ENCODE measurements at regions not wholly inside any gene's neighbourhood (a gene's known extent, or its start where the extent isn't known, plus 50 kb on each side); places are given as distances from the start of the nearest gene placed in this dataset.

DNA sequence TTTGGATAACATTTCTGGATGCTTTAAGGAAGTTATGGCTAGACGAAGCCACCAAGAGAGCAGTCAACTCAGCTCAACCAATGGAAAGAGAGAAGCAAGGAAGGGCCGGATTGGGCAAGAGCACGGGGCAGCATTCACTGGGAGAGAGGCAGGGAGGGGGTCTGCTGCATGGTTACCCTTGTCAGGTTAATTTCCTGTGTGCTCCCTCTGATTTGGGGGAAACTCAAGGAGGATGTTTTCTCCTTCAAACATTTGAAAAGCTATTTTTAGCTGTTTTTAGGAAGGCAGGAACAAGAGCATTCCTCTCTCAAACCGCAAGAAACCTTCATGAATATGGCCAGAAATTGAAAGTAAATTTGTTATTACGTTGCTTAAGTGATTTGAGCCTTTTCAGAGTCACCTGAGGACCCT is 118.5 kb upstream of the ZFHX3 start:
- TF ChIP-seq, protein P1, sequence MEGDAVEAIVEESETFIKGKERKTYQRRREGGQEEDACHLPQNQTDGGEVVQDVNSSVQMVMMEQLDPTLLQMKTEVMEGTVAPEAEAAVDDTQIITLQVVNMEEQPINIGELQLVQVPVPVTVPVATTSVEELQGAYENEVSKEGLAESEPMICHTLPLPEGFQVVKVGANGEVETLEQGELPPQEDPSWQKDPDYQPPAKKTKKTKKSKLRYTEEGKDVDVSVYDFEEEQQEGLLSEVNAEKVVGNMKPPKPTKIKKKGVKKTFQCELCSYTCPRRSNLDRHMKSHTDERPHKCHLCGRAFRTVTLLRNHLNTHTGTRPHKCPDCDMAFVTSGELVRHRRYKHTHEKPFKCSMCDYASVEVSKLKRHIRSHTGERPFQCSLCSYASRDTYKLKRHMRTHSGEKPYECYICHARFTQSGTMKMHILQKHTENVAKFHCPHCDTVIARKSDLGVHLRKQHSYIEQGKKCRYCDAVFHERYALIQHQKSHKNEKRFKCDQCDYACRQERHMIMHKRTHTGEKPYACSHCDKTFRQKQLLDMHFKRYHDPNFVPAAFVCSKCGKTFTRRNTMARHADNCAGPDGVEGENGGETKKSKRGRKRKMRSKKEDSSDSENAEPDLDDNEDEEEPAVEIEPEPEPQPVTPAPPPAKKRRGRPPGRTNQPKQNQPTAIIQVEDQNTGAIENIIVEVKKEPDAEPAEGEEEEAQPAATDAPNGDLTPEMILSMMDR (IDR thresholded peaks at IDR 0.05; ENCODE audit: poor library complexity, severe bottlenecking), result no peak
- no peaks in the 10 kb centered on the region for H3K27me3 ChIP-seq (ENCODE audit: insufficient read depth, poor library complexity, severe bottlenecking)
- DNase-seq (ENCODE audit: low spot score) (no peak), ATAC-seq (ENCODE audit: low read depth) (no peak)
- no peak overlapping the region for H3K27ac ChIP-seq (ENCODE audit: poor library complexity, severe bottlenecking)
- H3K4me3 ChIP-seq (ENCODE audit: severe bottlenecking), result no peak overlapping the region
- H3K4me1 ChIP-seq (ENCODE audit: insufficient read depth, poor library complexity, severe bottlenecking), result no peaks in the 10 kb centered on the region
- H3K36me3 ChIP-seq (ENCODE audit: low read depth), result no peaks in the 10 kb centered on the region
- no peaks in the 10 kb centered on the region for H3K9me3 ChIP-seq (ENCODE audit: severe bottlenecking)

DNA sequence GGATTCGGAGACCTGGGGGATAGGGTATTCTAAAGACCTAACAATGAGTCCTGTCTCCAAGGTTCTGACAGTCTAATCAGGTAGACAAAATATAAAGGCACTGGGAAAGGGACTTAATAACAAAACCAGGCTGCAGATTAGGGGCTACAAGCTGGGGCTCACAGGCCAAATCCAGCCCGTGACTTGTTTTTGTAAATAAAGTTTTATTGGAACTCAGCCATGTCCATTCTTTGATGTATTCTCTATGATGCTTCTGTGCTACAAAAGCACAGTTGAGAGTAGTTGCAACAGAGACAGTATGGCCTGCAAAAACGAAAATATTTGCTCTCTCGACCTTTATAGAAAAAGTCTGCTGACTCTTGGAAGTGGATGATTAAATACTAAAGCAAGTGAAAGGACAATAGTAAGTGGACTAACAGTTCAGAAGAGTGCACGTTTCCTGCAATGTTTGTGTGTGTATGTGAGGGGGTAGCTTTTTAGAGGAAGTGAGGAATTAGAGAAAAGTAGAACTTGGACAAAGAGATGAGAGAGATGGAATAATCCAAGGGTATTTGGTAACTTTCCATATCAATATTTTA is 115.4 kb upstream of the ZFHX3 start:
- Histone ChIP-seq H3K4me3 (ENCODE audit: severe bottlenecking) (no peak overlapping the region), H3K27ac (ENCODE audit: poor library complexity, severe bottlenecking) (no peak overlapping the region), H3K9me3 (ENCODE audit: severe bottlenecking) (no peaks in the 10 kb centered on the region), H3K36me3 (ENCODE audit: low read depth) (no peaks in the 10 kb centered on the region), H3K4me1 (ENCODE audit: insufficient read depth, poor library complexity, severe bottlenecking) (no peaks in the 10 kb centered on the region), H3K27me3 (ENCODE audit: insufficient read depth, poor library complexity, severe bottlenecking) (no peaks in the 10 kb centered on the region)
- TF ChIP-seq, protein P1 (IDR thresholded peaks at IDR 0.05; ENCODE audit: poor library complexity, severe bottlenecking), result no peak
- DNase-seq (ENCODE audit: low spot score) (no peak), ATAC-seq (ENCODE audit: low read depth) (no peak)

DNA sequence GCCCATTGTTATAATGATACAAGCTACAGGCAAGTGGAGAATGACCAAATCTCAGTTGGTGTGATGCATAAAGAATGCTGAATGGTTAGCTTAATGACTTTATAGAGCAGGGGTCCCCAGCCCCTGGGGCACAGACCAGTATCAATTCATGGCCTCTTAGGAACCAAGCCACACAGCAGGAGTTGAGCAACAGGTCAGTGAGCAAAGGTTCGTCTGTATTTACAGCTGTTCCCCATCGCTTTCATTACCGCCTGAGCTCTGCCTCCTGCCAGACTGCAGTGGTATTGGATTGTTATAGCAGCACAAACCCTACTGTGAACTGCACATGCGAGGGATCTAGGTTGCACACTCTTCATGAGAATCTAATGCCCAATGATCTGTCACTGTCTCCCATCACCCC is 114.0 kb upstream of the ZFHX3 start:
- Histone ChIP-seq H3K36me3 (ENCODE audit: low read depth) (no peaks in the 10 kb centered on the region), H3K4me3 (ENCODE audit: severe bottlenecking) (no peak overlapping the region), H3K9me3 (ENCODE audit: severe bottlenecking) (no peaks in the 10 kb centered on the region), H3K27ac (ENCODE audit: poor library complexity, severe bottlenecking) (no peak overlapping the region), H3K4me1 (ENCODE audit: insufficient read depth, poor library complexity, severe bottlenecking) (no peaks in the 10 kb centered on the region), H3K27me3 (ENCODE audit: insufficient read depth, poor library complexity, severe bottlenecking) (no peaks in the 10 kb centered on the region)
- DNase-seq (ENCODE audit: low spot score), result no peak
- TF ChIP-seq, protein P1 (IDR thresholded peaks at IDR 0.05; ENCODE audit: poor library complexity, severe bottlenecking), result no peak
- ATAC-seq (ENCODE audit: low read depth), result no peak

DNA sequence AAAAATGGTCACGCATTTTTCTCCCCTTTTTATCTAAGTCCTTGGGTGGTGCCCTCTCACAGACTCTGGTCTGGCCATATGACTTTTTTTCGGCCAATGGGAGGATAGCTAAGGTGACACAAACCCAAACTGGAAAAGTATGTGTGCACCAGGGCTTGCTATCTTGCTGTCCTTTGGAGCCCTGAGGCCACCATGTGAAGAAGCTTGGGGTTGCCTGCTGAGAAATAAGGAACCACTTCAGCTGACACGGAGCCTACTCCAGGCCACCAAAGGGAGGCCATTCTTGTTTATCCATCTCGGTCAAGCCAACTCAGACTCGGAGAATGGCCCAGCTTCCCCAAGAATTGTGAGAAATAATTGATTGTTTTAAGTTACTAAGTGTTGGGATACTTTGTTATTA is 111.4 kb upstream of the ZFHX3 start:
- DNase-seq (ENCODE audit: low spot score), result no peak
- Histone ChIP-seq H3K27me3 (ENCODE audit: insufficient read depth, poor library complexity, severe bottlenecking) (no peaks in the 10 kb centered on the region), H3K9me3 (ENCODE audit: severe bottlenecking) (no peaks in the 10 kb centered on the region), H3K27ac (ENCODE audit: poor library complexity, severe bottlenecking) (no peak overlapping the region), H3K4me3 (ENCODE audit: severe bottlenecking) (no peak overlapping the region), H3K36me3 (ENCODE audit: low read depth) (no peaks in the 10 kb centered on the region), H3K4me1 (ENCODE audit: insufficient read depth, poor library complexity, severe bottlenecking) (no peaks in the 10 kb centered on the region)
- no peak for ATAC-seq (ENCODE audit: low read depth)
- TF ChIP-seq, protein P1 (IDR thresholded peaks at IDR 0.05; ENCODE audit: poor library complexity, severe bottlenecking), result no peak

DNA sequence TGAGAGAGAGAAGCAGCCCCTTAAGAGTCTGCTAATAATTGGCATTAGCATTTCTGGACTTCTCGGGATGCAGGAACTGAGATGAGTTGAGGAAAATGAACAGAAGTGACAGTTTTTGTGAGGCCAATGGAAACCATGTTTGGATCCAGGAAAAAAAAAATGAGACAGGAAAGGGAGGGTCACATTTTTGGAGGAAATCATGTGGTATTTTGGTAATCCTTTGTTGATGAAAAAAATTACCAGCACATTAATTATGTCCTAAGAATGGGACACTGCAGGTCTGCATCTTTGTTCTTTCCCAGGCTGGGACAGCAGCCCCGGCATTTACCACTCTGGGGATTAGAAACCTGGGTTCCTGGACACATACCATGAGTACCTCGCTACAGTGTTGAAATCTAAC is 109.9 kb upstream of the ZFHX3 start:
- Histone ChIP-seq H3K9me3 (ENCODE audit: severe bottlenecking) (no peaks in the 10 kb centered on the region), H3K36me3 (ENCODE audit: low read depth) (no peaks in the 10 kb centered on the region), H3K27ac (ENCODE audit: poor library complexity, severe bottlenecking) (no peak overlapping the region), H3K27me3 (ENCODE audit: insufficient read depth, poor library complexity, severe bottlenecking) (no peaks in the 10 kb centered on the region), H3K4me3 (ENCODE audit: severe bottlenecking) (no peak overlapping the region), H3K4me1 (ENCODE audit: insufficient read depth, poor library complexity, severe bottlenecking) (no peaks in the 10 kb centered on the region)
- TF ChIP-seq, protein P1 (IDR thresholded peaks at IDR 0.05; ENCODE audit: poor library complexity, severe bottlenecking), result no peak
- ATAC-seq (ENCODE audit: low read depth) (no peak), DNase-seq (ENCODE audit: low spot score) (no peak)
